Kidney (tissue), 13 donors: ENCODE measurements at regions not wholly inside any gene's neighbourhood (a gene's known extent, or its start where the extent isn't known, plus 50 kb on each side); places are given as distances from the start of the nearest gene placed in this dataset.
"Not testable (repeated sequence)": the region's sequence is repeated elsewhere in the genome, so short reads cannot be mapped to it uniquely, and the experiment has no call there.

Experiments used
- DNase-seq, 5 donors: peaks; one replicate each; pipeline ENCODE4 v3.0.0-alpha.2; 2013 to 2020
- FAIRE-seq: peaks from 2 replicates; lab custom pipeline; 2012; peaks lifted over from hg19 to GRCh38; lab: Jason Lieb, UNC
- H3K27ac ChIP-seq, 2 donors: one replicate each; pipeline ENCODE4 v1.7.0; 2013; ENCODE audit warnings: low read depth in 2 of 2, low read length in 2 of 2, inconsistent platforms in 1 of 2
- H3K27me3 ChIP-seq: one replicate; pipeline ENCODE4 v1.7.1; 2013; ENCODE audit warnings: low read length, inconsistent platforms; ENCODE audit not compliant: control insufficient read depth, insufficient read depth
- H3K36me3 ChIP-seq, 3 donors: one replicate each; pipeline versions ENCODE4 v1.7.0 to v1.7.1; 2013; ENCODE audit warnings: low read length in 3 of 3, control low read depth in 1 of 3, inconsistent platforms in 1 of 3; ENCODE audit not compliant: insufficient read depth in 3 of 3, control insufficient read depth in 2 of 3
- H3K4me1 ChIP-seq, 3 donors: one replicate each; pipeline versions ENCODE4 v1.7.0 to v1.7.1; 2013; ENCODE audit warnings: low read length in 3 of 3, inconsistent platforms in 1 of 3, low read depth in 1 of 3; ENCODE audit not compliant: control insufficient read depth in 2 of 3, insufficient read depth in 2 of 3
- H3K4me3 ChIP-seq, 3 donors: one replicate each; pipeline versions ENCODE4 v1.7.0 to v1.8.1; 2013; ENCODE audit warnings: low read length in 3 of 3, control low read depth in 1 of 3, inconsistent platforms in 1 of 3
- H3K9ac ChIP-seq, 3 donors: one replicate each; pipeline versions ENCODE4 v1.7.0 to v1.7.1; 2013; ENCODE audit warnings: low read length in 3 of 3, control low read depth in 1 of 3, inconsistent platforms in 1 of 3
- H3K9me3 ChIP-seq, 3 donors: one replicate each; pipeline versions ENCODE4 v1.7.0 to v1.7.1; 2013; ENCODE audit warnings: low read length in 3 of 3, control low read depth in 1 of 3, inconsistent platforms in 1 of 3; ENCODE audit not compliant: control insufficient read depth in 2 of 3, insufficient read depth in 1 of 3
- intact Hi-C: fragments of 100-400 bp; cut with DNase I; formaldehyde crosslinking; loops from one replicate; pipeline ENCODE4 v1.11.1; 2022
- TF ChIP-seq, protein P1 (sequence below): IDR thresholded peaks from 3 replicates; pipeline ENCODE4 v1.5.1; 2012; ENCODE audit warnings: mild to moderate bottlenecking, moderate library complexity, borderline replicate concordance; ENCODE audit not compliant: insufficient read depth; ENCODE audit errors: extremely low read depth
- donor health status: control.
- donor health status: control.
- donor health status: control.
- donor health status: control.
- donor health status: control.
- donor health status: DM: yes; HTN: yes; CAD: no.
- donor health status: Normal renal cell carcinoma (clear cell type).

DNA sequence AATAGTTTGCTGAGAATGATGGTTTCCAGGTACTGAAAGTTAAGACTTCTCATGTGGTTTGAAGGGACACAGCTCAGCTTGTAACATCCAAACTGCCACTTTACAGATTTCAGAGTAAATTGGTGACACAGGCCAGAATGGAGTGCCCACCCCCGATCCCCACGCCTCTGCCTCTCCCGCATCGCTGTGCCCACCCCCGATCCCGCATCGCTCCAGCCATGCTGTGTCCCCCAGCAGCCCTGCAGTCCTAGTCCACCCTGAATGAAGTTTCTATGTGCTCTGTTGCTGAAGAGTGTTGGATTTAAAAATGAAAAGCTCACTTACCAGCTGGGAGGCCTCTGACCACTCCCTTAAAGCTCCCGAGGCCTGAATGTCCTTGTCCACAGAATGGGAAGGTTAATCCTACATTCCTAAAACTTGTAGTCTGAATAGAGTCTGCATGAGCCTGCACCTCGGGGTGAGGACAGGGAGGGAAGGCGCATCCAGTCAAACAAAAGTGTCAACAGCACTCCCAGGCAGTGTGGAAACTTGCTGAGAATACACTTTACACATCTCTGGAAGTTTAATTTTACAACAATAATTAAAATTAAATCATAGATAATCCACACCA is 176.4 kb upstream of the ID2 start:
- DNase-seq (no peak), FAIRE-seq (no peak)
- Histone ChIP-seq H3K27ac (no peak overlapping the region), H3K27me3 (no peaks in the 10 kb centered on the region), H3K4me3 (no peak overlapping the region), H3K9ac (no peak overlapping the region), H3K4me1 (no peaks in the 10 kb centered on the region), H3K9me3 (no peaks in the 10 kb centered on the region), H3K36me3 (no peaks in the 10 kb centered on the region)
- intact Hi-C loops: no loop called here
- TF ChIP-seq, protein P1, sequence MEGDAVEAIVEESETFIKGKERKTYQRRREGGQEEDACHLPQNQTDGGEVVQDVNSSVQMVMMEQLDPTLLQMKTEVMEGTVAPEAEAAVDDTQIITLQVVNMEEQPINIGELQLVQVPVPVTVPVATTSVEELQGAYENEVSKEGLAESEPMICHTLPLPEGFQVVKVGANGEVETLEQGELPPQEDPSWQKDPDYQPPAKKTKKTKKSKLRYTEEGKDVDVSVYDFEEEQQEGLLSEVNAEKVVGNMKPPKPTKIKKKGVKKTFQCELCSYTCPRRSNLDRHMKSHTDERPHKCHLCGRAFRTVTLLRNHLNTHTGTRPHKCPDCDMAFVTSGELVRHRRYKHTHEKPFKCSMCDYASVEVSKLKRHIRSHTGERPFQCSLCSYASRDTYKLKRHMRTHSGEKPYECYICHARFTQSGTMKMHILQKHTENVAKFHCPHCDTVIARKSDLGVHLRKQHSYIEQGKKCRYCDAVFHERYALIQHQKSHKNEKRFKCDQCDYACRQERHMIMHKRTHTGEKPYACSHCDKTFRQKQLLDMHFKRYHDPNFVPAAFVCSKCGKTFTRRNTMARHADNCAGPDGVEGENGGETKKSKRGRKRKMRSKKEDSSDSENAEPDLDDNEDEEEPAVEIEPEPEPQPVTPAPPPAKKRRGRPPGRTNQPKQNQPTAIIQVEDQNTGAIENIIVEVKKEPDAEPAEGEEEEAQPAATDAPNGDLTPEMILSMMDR: no peak

GRCh38 chr2:8506746-8507145 is 175.1 kb upstream of the ID2 start:
- no peak for FAIRE-seq

GRCh38 chr2:8508766-8509165 is 173.1 kb upstream of the ID2 start:
- Histone ChIP-seq H3K4me1 (no peaks in the 10 kb centered on the region), H3K4me3 (no peak overlapping the region), H3K9me3 (no peaks in the 10 kb centered on the region), H3K9ac (no peak overlapping the region), H3K27me3 (no peaks in the 10 kb centered on the region), H3K36me3 (no peaks in the 10 kb centered on the region), H3K27ac (no peak overlapping the region)
- TF ChIP-seq, protein P1: no peak
- no peak for FAIRE-seq
- intact Hi-C loops: no loop called here
- DNase-seq: no peak

More at GRCh38 chr2:8506746-8507145, 175.1 kb upstream of the ID2 start:
- no peaks in the 10 kb centered on the region for H3K36me3 ChIP-seq
- no peaks in the 10 kb centered on the region for H3K27me3 ChIP-seq
- H3K4me3 ChIP-seq: no peak overlapping the region
- no peak for DNase-seq
- no peak overlapping the region for H3K9ac ChIP-seq
- intact Hi-C loops: no loop called here
- no peaks in the 10 kb centered on the region for H3K4me1 ChIP-seq
- no peak overlapping the region for H3K27ac ChIP-seq
- TF ChIP-seq, protein P1: no peak
- H3K9me3 ChIP-seq: no peaks in the 10 kb centered on the region

- Histone ChIP-seq H3K9ac (no peak overlapping the region), H3K27ac (no peak overlapping the region), H3K36me3 (no peaks in the 10 kb centered on the region), H3K9me3 (no peaks in the 10 kb centered on the region), H3K4me1 (peaks cover 0 to 2% (median 0%) of the 10 kb centered on the region in 3 donors), H3K27me3 (no peaks in the 10 kb centered on the region), H3K4me3 (no peak overlapping the region)
- FAIRE-seq: no peak
- no peak for DNase-seq
- TF ChIP-seq, protein P1: no peak
- intact Hi-C loops: no loop called here
Measured at GRCh38 chr2:8509621-8510020, 172.2 kb upstream of the ID2 start.

DNA sequence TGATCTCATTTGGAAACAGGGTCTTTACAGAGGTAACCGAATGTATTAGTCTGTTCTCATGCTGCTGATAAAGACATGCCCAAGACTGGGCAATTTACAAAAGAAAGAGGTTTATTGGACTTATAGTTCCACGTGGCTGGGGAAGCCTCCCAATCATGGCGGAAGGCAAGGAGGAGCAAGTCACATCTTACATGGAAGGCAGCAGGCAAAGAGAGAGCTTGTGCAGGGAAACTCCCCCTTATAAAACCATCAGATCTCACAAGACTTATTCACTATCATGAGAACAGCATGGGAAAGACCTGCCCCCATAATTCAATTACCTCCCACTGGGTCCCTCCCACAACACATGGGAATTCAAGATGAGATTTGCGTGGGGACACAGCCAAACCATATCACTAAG is 171.8 kb upstream of the ID2 start:
- H3K9me3 ChIP-seq, H3K36me3 ChIP-seq, FAIRE-seq, DNase-seq, H3K4me3 ChIP-seq, H3K4me1 ChIP-seq, H3K9ac ChIP-seq, intact Hi-C loops, H3K27ac ChIP-seq, H3K27me3 ChIP-seq: not testable (repeated sequence)
